Neural crest cell (in vitro differentiated cells): ENCODE measurements at regions not wholly inside any gene's neighbourhood (a gene's known extent, or its start where the extent isn't known, plus 50 kb on each side); places are given as distances from the start of the nearest gene placed in this dataset.

Experiments
- DNase-seq: peaks from one replicate; pipeline ENCODE4 v3.0.0; 2021; ENCODE audit warnings: low read depth, mixed read lengths, low spot score
- H3K27ac Mint-ChIP-seq: one replicate; pipeline ENCODE4 v1.8.0; 2021; ENCODE audit warnings: mild to moderate bottlenecking, mixed read lengths; ENCODE audit not compliant: unreplicated experiment
- H3K27me3 Mint-ChIP-seq: 2 replicates; pipeline ENCODE4 v1.8.0; 2021; ENCODE audit warnings: low read depth, mild to moderate bottlenecking, mixed read lengths
- H3K36me3 Mint-ChIP-seq: 2 replicates; pipeline ENCODE4 v1.8.0; 2021; ENCODE audit warnings: low read depth, mild to moderate bottlenecking, mixed read lengths
- H3K4me1 Mint-ChIP-seq: 2 replicates; pipeline ENCODE4 v1.8.0; 2021; ENCODE audit warnings: mixed read lengths
- H3K4me3 Mint-ChIP-seq: one replicate; pipeline ENCODE4 v1.8.0; 2021; ENCODE audit warnings: mild to moderate bottlenecking, mixed read lengths
- H3K9me3 Mint-ChIP-seq: 2 replicates; pipeline ENCODE4 v1.8.0; 2021; ENCODE audit warnings: mixed read lengths
- TF ChIP-seq, protein P1 (sequence below): fragments of 200-600 bp; sonication (generic); conservative IDR thresholded peaks from 2 replicates; pipeline ENCODE4 v1.5.0; 2021; ENCODE audit warnings: antibody characterized with exemption, mild to moderate bottlenecking

DNA sequence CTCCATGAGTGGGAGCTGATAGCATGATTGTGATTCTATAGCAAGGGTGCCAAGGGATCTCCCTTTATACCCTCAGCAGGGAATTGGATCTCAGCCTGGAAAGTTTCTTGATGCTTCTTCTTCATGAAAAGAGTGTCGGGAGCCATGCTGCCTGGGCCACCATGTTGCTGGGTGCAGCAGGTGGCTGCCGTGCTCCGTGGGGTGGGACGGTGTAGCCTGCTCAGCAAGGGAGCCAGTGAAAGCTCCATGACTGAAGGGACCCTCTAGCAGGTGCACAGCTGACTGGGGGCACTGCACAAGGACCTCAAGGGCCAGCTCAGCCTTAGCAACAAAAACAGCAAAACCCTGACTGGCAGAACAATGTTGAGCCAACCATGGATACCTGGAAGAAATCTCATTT is 368.9 kb upstream of the HS6ST1 start:
- TF ChIP-seq, protein P1, sequence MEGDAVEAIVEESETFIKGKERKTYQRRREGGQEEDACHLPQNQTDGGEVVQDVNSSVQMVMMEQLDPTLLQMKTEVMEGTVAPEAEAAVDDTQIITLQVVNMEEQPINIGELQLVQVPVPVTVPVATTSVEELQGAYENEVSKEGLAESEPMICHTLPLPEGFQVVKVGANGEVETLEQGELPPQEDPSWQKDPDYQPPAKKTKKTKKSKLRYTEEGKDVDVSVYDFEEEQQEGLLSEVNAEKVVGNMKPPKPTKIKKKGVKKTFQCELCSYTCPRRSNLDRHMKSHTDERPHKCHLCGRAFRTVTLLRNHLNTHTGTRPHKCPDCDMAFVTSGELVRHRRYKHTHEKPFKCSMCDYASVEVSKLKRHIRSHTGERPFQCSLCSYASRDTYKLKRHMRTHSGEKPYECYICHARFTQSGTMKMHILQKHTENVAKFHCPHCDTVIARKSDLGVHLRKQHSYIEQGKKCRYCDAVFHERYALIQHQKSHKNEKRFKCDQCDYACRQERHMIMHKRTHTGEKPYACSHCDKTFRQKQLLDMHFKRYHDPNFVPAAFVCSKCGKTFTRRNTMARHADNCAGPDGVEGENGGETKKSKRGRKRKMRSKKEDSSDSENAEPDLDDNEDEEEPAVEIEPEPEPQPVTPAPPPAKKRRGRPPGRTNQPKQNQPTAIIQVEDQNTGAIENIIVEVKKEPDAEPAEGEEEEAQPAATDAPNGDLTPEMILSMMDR: no peak
- Mint-ChIP-seq H3K9me3 (no peaks in the 10 kb centered on the region), H3K27me3 (no peaks in the 10 kb centered on the region), H3K4me3 (no peak overlapping the region), H3K27ac (no peak overlapping the region), H3K4me1 (peaks cover 4% of the 10 kb centered on the region), H3K36me3 (no peaks in the 10 kb centered on the region)
- no peak for DNase-seq

DNA sequence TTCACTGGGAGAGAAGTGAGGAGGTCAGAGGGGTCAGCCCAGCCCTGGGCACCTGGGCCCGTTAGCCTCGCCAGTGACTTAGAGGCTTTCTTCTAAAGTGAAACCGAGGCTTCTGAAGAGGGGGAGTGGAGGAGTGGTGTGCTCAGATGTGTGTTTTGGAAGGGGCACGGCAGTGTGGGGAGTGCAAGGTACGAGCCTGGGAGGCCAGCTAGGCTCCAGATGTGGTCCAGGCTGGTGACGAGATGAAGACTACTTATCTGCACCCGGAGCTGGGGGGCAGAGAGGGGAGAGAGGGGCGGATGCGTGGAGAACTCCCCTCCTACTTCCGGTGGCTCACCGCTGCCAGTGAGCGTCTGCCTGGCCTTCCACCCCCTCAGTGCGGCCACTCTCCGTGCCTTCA is 371.3 kb upstream of the HS6ST1 start:
- H3K4me3 Mint-ChIP-seq: no peak overlapping the region
- no peaks in the 10 kb centered on the region for H3K9me3 Mint-ChIP-seq
- TF ChIP-seq, protein P1: no peak
- H3K36me3 Mint-ChIP-seq: no peaks in the 10 kb centered on the region
- H3K27me3 Mint-ChIP-seq: no peaks in the 10 kb centered on the region
- H3K27ac Mint-ChIP-seq: no peak overlapping the region
- peaks cover 4% of the 10 kb centered on the region for H3K4me1 Mint-ChIP-seq
- no peak for DNase-seq

DNA sequence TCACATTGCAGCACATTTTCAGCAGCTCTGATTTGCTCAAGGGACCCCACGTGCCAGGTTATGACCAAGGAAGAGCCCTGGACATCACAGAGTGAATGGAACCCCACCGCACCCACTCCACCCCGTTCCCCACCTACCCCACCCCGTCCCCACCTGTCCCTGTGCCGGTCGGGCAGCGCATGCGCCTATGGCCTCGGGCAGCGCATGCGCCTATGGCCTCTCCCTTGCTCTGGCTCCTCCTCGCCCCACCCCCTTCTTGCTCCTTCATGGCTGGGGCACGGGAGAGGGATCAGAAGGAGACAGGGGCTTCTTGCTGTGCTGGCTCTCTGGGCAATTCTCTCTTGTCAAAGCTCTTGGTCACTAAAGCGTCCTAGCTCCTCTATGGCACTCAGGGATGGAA is 371.8 kb upstream of the HS6ST1 start:
- peaks cover 4% of the 10 kb centered on the region for H3K4me1 Mint-ChIP-seq
- no peaks in the 10 kb centered on the region for H3K27me3 Mint-ChIP-seq
- H3K9me3 Mint-ChIP-seq: no peaks in the 10 kb centered on the region
- no peaks in the 10 kb centered on the region for H3K36me3 Mint-ChIP-seq
- TF ChIP-seq, protein P1: no peak
- no peak overlapping the region for H3K4me3 Mint-ChIP-seq
- DNase-seq: no peak
- peak overlapping the region; percentile 27 for H3K27ac Mint-ChIP-seq

DNA sequence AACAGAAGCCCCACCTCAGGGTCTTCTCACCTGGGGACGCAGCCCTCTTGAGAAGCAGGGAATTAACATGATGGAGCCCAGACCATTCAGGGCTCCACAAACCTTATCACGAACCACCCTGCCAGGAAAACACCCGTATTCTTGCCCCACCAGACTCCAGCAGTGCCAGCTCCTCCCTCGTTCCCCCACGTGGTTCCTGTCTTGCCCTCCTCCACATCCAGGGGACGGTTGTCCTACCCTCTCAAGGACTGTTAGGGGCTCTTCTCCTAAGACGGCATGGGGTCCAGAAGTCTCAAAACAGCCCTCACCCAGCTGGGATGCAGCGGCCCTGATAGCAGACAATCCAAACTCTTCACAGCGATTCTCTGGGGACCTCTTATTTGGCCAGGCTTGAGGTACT is 372.2 kb upstream of the HS6ST1 start:
- Mint-ChIP-seq H3K36me3 (no peaks in the 10 kb centered on the region), H3K9me3 (no peaks in the 10 kb centered on the region), H3K27me3 (no peaks in the 10 kb centered on the region), H3K27ac (peak overlapping the region; percentile 67), H3K4me1 (peaks cover 4% of the 10 kb centered on the region), H3K4me3 (no peak overlapping the region)
- TF ChIP-seq, protein P1: no peak
- DNase-seq: no peak

DNA sequence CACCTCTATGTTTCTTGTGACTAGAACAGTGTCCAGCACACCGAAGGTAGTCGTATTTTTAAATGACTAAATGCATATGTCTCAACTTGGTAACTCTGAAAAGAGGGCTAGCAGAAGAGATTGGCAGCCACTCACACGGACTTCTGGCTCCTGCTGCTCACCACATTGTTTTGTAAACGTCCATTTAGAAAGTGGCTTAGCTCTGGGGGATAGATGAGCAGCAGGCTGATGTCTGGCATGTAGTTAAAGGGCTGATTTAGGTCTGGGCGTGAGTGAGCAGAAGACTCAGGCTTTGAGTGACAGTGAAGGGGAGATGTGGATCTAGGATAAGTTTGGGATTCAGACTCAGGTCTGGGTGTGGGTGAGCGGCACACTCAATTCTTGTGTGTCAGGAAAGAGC is 372.9 kb upstream of the HS6ST1 start:
- no peaks in the 10 kb centered on the region for H3K27me3 Mint-ChIP-seq
- H3K9me3 Mint-ChIP-seq: no peaks in the 10 kb centered on the region
- H3K4me3 Mint-ChIP-seq: no peak overlapping the region
- no peak for DNase-seq
- peak overlapping the region; percentile 4 for H3K27ac Mint-ChIP-seq
- H3K4me1 Mint-ChIP-seq: peaks cover 4% of the 10 kb centered on the region
- no peaks in the 10 kb centered on the region for H3K36me3 Mint-ChIP-seq
- TF ChIP-seq, protein P1: no peak
